HCT116 (cell line): ENCODE measurements at regions not wholly inside any gene's neighbourhood (a gene's known extent, or its start where the extent isn't known, plus 50 kb on each side); places are given as distances from the start of the nearest gene placed in this dataset.

ENCODE experiments used
- ATAC-seq: fragments of 200-7000 bp; cut with Tn5 transposase; 2 replicates; pipeline ENCODE4 v1.9.1; 2020; ENCODE audit warnings: mild to moderate bottlenecking, moderate library complexity
- BruUV-seq: library from RNA; stranded (reverse); fragments of 400-500 nt; replicated peaks from 2 replicates; lab custom pipeline; 2021; lab: Mats Ljungman, UMichigan
- CTCF ChIA-PET: fragments of 300-600 bp; sonication (Branson Sonifier 250); formaldehyde crosslinking; loops from one replicate; lab custom pipeline; 2021; ENCODE audit warnings: antibody characterized with exemption; lab: Charles Lee
- POLR2A ChIA-PET: fragments of 300-600, 350-600 bp; sonication (Branson Sonifier 250); formaldehyde crosslinking; loops from one replicate; lab custom pipeline; 2021; ENCODE audit warnings: antibody characterized with exemption; lab: Charles Lee
- RAD21 ChIA-PET, 2 experiments: fragments of 300-600 bp; sonication (Branson Sonifier 250); formaldehyde crosslinking; loops; one replicate each; lab custom pipeline; 2023; ENCODE audit warnings: low total read pairs in 2 of 2; ENCODE audit not compliant: uncharacterized antibody in 2 of 2, unreplicated experiment in 2 of 2, low non-redundant PET in 1 of 2; lab: Charles Lee
- DNase-seq: peaks from one replicate; pipeline ENCODE4 v3.0.0-alpha.2; 2010; ENCODE audit warnings: low read depth, low spot score
- H2AFZ ChIP-seq: fragments of 200-600 bp; shearing (Covaris generic), sonication (generic); 2 replicates; pipeline ENCODE4 v1.6.1; 2017; ENCODE audit warnings: low read depth, mixed run types, mixed read lengths, antibody characterized with exemption, low read length; ENCODE audit not compliant: poor library complexity, severe bottlenecking
- H3K27ac ChIP-seq: 2 replicates; pipeline ENCODE4 v1.5.1; 2012; ENCODE audit warnings: low read depth, low read length
- H3K27me3 ChIP-seq: fragments of 200-600 bp; sonication (generic); 2 replicates; pipeline ENCODE4 v1.6.1; 2016; ENCODE audit warnings: mixed run types, low read length, mixed read lengths; ENCODE audit not compliant: insufficient read depth
- H3K36me3 ChIP-seq, 2 experiments: fragments of 200-500 bp in 1 of 2; fragments of 200-600 bp in 1 of 2; sonication (Bioruptor generic) in 1 of 2; sonication (generic) in 1 of 2; 2 replicates each; pipeline versions ENCODE4 v1.5.1 to v1.6.1; 2014 to 2016; ENCODE audit warnings: low read length in 2 of 2, inconsistent platforms in 1 of 2, mixed read lengths in 1 of 2, mixed run types in 1 of 2; ENCODE audit not compliant: insufficient read depth in 2 of 2, control insufficient read depth in 1 of 2
- H3K4me1 ChIP-seq, 2 experiments: fragments of 200-600 bp in 1 of 2; sonication (generic) in 1 of 2; 2 replicates each; pipeline versions ENCODE4 v1.5.1 to v1.6.1; 2012 to 2017; ENCODE audit warnings: low read length in 2 of 2, inconsistent platforms in 1 of 2, mild to moderate bottlenecking in 1 of 2, mixed read lengths in 1 of 2, mixed run types in 1 of 2, moderate library complexity in 1 of 2; ENCODE audit not compliant: insufficient read depth in 2 of 2, control insufficient read depth in 1 of 2
- H3K4me2 ChIP-seq: fragments of 200-600 bp; sonication (generic); 2 replicates; pipeline ENCODE4 v1.6.1; 2017; ENCODE audit warnings: mixed run types, low read length, mixed read lengths
- H3K4me3 ChIP-seq, 2 experiments: fragments of 200-600 bp in 1 of 2; sonication (generic) in 1 of 2; replicated peaks in 1 of 2; 2 replicates each; pipeline ENCODE4 v1.5.1; 2011 to 2016; ENCODE audit warnings: low read length in 2 of 2, control low read depth in 1 of 2, low read depth in 1 of 2, mild to moderate bottlenecking in 1 of 2, mixed read lengths in 1 of 2, mixed run types in 1 of 2
- H3K79me2 ChIP-seq: fragments of 200-600 bp; sonication (generic); 2 replicates; pipeline ENCODE4 v1.6.1; 2017; ENCODE audit warnings: mild to moderate bottlenecking, mixed run types, low read length, moderate library complexity, mixed read lengths; ENCODE audit not compliant: insufficient read depth
- H3K9ac ChIP-seq: fragments of 200-600 bp; sonication (generic); 2 replicates; pipeline ENCODE4 v1.6.1; 2016; ENCODE audit warnings: low read length, mixed read lengths
- H3K9me2 ChIP-seq: fragments of 200-600 bp; sonication (generic), shearing (Covaris generic); 2 replicates; pipeline ENCODE4 v1.6.1; 2017; ENCODE audit warnings: mixed run types, mild to moderate bottlenecking, moderate library complexity; ENCODE audit not compliant: insufficient read depth
- H3K9me3 ChIP-seq, 2 experiments: fragments of 200-500 bp in 1 of 2; fragments of 200-600 bp in 1 of 2; sonication (Bioruptor generic) in 1 of 2; sonication (generic) in 1 of 2; 2 replicates each; pipeline ENCODE4 v1.6.1; 2014 to 2017; ENCODE audit warnings: low read length in 2 of 2, mixed read lengths in 2 of 2, inconsistent platforms in 1 of 2, low read depth in 1 of 2, mild to moderate bottlenecking in 1 of 2, mixed run types in 1 of 2, moderate library complexity in 1 of 2; ENCODE audit not compliant: control insufficient read depth in 1 of 2, insufficient read depth in 1 of 2
- H4K20me1 ChIP-seq: fragments of 200-600 bp; sonication (generic), shearing (Covaris generic); 2 replicates; pipeline ENCODE4 v1.6.1; 2017; ENCODE audit warnings: mixed run types, mild to moderate bottlenecking, moderate library complexity; ENCODE audit not compliant: insufficient read depth
- EGR1 ChIP-seq: IDR thresholded peaks from 2 replicates; pipeline ENCODE4 v1.6.1; 2012; ENCODE audit warnings: low read depth
- JUND ChIP-seq: IDR thresholded peaks from 2 replicates; pipeline ENCODE4 v1.6.1; 2012
- POLR2AphosphoS5 ChIP-seq: IDR thresholded peaks from 2 replicates; pipeline ENCODE4 v1.6.1; 2011; ENCODE audit warnings: mild to moderate bottlenecking, low read depth, low read length, moderate library complexity
- SP1 ChIP-seq: IDR thresholded peaks from 2 replicates; pipeline ENCODE4 v1.6.1; 2012; ENCODE audit warnings: low read depth
- TCF7L2 ChIP-seq: IDR thresholded peaks from 2 replicates; pipeline ENCODE4 v1.7.0; 2011; ENCODE audit warnings: borderline replicate concordance, inconsistent platforms; ENCODE audit not compliant: insufficient read depth, insufficient read length; ENCODE audit errors: extremely low read depth
- ZFX ChIP-seq: fragments of 450-650 bp; IDR thresholded peaks from 2 replicates; pipeline ENCODE4 v1.6.1; 2017
- ZNF274 ChIP-seq: fragments of 200-500 bp; sonication (Bioruptor generic); IDR thresholded peaks from 2 replicates; pipeline ENCODE4 v1.6.1; 2014; ENCODE audit warnings: mild to moderate bottlenecking, low read depth, low read length, inconsistent platforms
- intact Hi-C: fragments of 100-400 bp; cut with micrococcal nuclease; formaldehyde crosslinking; loops from 2 replicates; pipeline ENCODE4 v1.10.0; 2022
- TF ChIP-seq, protein P1 (sequence below), 3 experiments: fragments of 200-600 bp in 1 of 3; sonication (generic) in 1 of 3; IDR thresholded peaks in 2 of 3; conservative IDR thresholded peaks in 1 of 3; 2 replicates each; pipeline ENCODE4 v1.5.1; 2012 to 2017; ENCODE audit warnings: low read depth in 2 of 3, low read length in 2 of 3, antibody characterized with exemption in 1 of 3, borderline replicate concordance in 1 of 3, control low read depth in 1 of 3, mild to moderate bottlenecking in 1 of 3, mixed read lengths in 1 of 3, mixed run types in 1 of 3, moderate library complexity in 1 of 3; ENCODE audit not compliant: insufficient read depth in 1 of 3

- no peaks in the 10 kb centered on the region for H3K36me3 ChIP-seq
- H3K4me1 ChIP-seq, result no peaks in the 10 kb centered on the region
- H3K27me3 ChIP-seq, result no peaks in the 10 kb centered on the region
- no peak for ATAC-seq
- TF ChIP-seq EGR1 (no peak), TCF7L2 (no peak), ZFX (no peak), POLR2AphosphoS5 (no peak), JUND (no peak), SP1 (no peak), ZNF274 (no peak)
- TF ChIP-seq, protein P1, sequence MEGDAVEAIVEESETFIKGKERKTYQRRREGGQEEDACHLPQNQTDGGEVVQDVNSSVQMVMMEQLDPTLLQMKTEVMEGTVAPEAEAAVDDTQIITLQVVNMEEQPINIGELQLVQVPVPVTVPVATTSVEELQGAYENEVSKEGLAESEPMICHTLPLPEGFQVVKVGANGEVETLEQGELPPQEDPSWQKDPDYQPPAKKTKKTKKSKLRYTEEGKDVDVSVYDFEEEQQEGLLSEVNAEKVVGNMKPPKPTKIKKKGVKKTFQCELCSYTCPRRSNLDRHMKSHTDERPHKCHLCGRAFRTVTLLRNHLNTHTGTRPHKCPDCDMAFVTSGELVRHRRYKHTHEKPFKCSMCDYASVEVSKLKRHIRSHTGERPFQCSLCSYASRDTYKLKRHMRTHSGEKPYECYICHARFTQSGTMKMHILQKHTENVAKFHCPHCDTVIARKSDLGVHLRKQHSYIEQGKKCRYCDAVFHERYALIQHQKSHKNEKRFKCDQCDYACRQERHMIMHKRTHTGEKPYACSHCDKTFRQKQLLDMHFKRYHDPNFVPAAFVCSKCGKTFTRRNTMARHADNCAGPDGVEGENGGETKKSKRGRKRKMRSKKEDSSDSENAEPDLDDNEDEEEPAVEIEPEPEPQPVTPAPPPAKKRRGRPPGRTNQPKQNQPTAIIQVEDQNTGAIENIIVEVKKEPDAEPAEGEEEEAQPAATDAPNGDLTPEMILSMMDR (IDR thresholded peaks at IDR 0.05 in 2 of 3, conservative IDR thresholded peaks at IDR 0.05 in 1 of 3; ENCODE audit: borderline replicate concordance in 1 of 3, insufficient read depth in 1 of 3, low read depth in 2 of 3, low read length in 2 of 3), result no peak
- no peaks in the 10 kb centered on the region for H3K9me2 ChIP-seq
- no peak overlapping the region for H3K27ac ChIP-seq
- H2AFZ ChIP-seq, result no peak overlapping the region
- no TSS peak for BruUV-seq
- H4K20me1 ChIP-seq, result no peaks in the 10 kb centered on the region
- intact Hi-C loops, result no loop called here
- DNase-seq, result no peak
- ChIA-PET CTCF (no interaction called here), RAD21 (no interaction called here), POLR2A (no interaction called here)
- H3K4me3 ChIP-seq, result no peak overlapping the region
- no peak overlapping the region for H3K9ac ChIP-seq
- no peak overlapping the region for H3K4me2 ChIP-seq
- H3K79me2 ChIP-seq, result no peaks in the 10 kb centered on the region
- H3K9me3 ChIP-seq, result no peaks in the 10 kb centered on the region
These were observed 631.5 kb upstream of the TLE4 start for GRCh38 chr9:78940121-78940855.
